Fibroblast of lung (primary cell): ENCODE measurements at regions not wholly inside any gene's neighbourhood (a gene's known extent, or its start where the extent isn't known, plus 50 kb on each side); places are given as distances from the start of the nearest gene placed in this dataset.

Experiments
- CTCF ChIP-seq, 2 donors: IDR thresholded peaks in 1 of 2; conservative IDR thresholded peaks in 1 of 2; 1 replicate in 1 of 2; 2 replicates in 1 of 2; pipeline ENCODE4 v1.5.1; 2011 to 2012; ENCODE audit warnings: low read length in 2 of 2, control low read depth in 1 of 2, inconsistent platforms in 1 of 2, low read depth in 1 of 2, mild to moderate bottlenecking in 1 of 2
- EZH2 ChIP-seq: IDR thresholded peaks from 2 replicates; pipeline ENCODE4 v1.5.1; 2012; ENCODE audit warnings: low read length, control low read depth, mild to moderate bottlenecking; ENCODE audit errors: missing control alignments

GRCh38 chr4:25580633-25581467 lies 74.8 kb upstream of the SLC34A2 start:
- TF ChIP-seq CTCF (conservative IDR thresholded peaks at IDR 0.05 in 1 of 2, IDR thresholded peaks at IDR 0.05 in 1 of 2; ENCODE audit: low read depth in 1 of 2, low read length in 2 of 2) (no peak), EZH2 (no peak)
